DMS79 treated with DMSO at 0.1 percent for 48 hours (cell line): ENCODE measurements at regions not wholly inside any gene's neighbourhood (a gene's known extent, or its start where the extent isn't known, plus 50 kb on each side); places are given as distances from the start of the nearest gene placed in this dataset.

Source experiments
- DNase-seq: peaks from one replicate; lab custom pipeline; 2025; lab: John Stamatoyannopoulos, UW

- no peak for DNase-seq
These were observed 1021.0 kb downstream of the MCTP2 start for GRCh38 chr15:95252404-95252803.

GRCh38 chr15:95254263-95254662 is 1022.9 kb downstream of the MCTP2 start:
- DNase-seq, result no peak

GRCh38 chr15:95259513-95259912 is 1028.2 kb downstream of the MCTP2 start:
- DNase-seq, result no peak

GRCh38 chr15:95259965-95260364 is 1028.6 kb downstream of the MCTP2 start:
- no peak for DNase-seq

GRCh38 chr15:95260856-95261255 is 1029.5 kb downstream of the MCTP2 start:
- DNase-seq, result no peak

GRCh38 chr15:95261546-95261945 is 1030.2 kb downstream of the MCTP2 start:
- no peak for DNase-seq

- no peak for DNase-seq
These were observed 1030.6 kb downstream of the MCTP2 start for GRCh38 chr15:95261968-95262367.

GRCh38 chr15:95262866-95263564 is 1031.7 kb downstream of the MCTP2 start:
- no peak for DNase-seq

- no peak for DNase-seq
These were observed 1032.4 kb downstream of the MCTP2 start for GRCh38 chr15:95263751-95264150.

- DNase-seq, result no peak
These were observed 1034.1 kb downstream of the MCTP2 start for GRCh38 chr15:95265419-95265997.

GRCh38 chr15:95266451-95267061 is 1035.2 kb downstream of the MCTP2 start:
- DNase-seq, result no peak

- no peak for DNase-seq
These were observed 1036.1 kb downstream of the MCTP2 start for GRCh38 chr15:95267481-95267880.

- no peak for DNase-seq
These were observed 1038.2 kb downstream of the MCTP2 start for GRCh38 chr15:95269242-95270183.

- DNase-seq, result no peak
These were observed 1042.7 kb downstream of the MCTP2 start for GRCh38 chr15:95274101-95274500.

GRCh38 chr15:95277266-95277665 is 1045.9 kb downstream of the MCTP2 start:
- DNase-seq, result no peak

- no peak for DNase-seq
These were observed 1047.3 kb downstream of the MCTP2 start for GRCh38 chr15:95278532-95279245.

- DNase-seq, result no peak
These were observed 1048.1 kb downstream of the MCTP2 start for GRCh38 chr15:95279277-95280019.

GRCh38 chr15:95280711-95281110 is 1049.3 kb downstream of the MCTP2 start:
- DNase-seq, result no peak

- DNase-seq, result no peak
These were observed 1049.0 kb upstream of the NR2F2 start for GRCh38 chr15:95281470-95281869.

- no peak for DNase-seq
These were observed 1046.0 kb upstream of the NR2F2 start for GRCh38 chr15:95284492-95284891.

GRCh38 chr15:95284933-95285421 is 1045.5 kb upstream of the NR2F2 start:
- DNase-seq, result no peak
